Right ventricle myocardium superior (tissue), 1 donor: ENCODE measurements at regions not wholly inside any gene's neighbourhood (a gene's known extent, or its start where the extent isn't known, plus 50 kb on each side); places are given as distances from the start of the nearest gene placed in this dataset.
"Not testable (repeated sequence)": the region's sequence is repeated elsewhere in the genome, so short reads cannot be mapped to it uniquely, and the experiment has no call there.

Source experiments
- ATAC-seq: fragments of 200-7000 bp; cut with Tn5 transposase; one replicate; pipeline ENCODE4 v1.9.1; 2020; ENCODE audit warnings: mild to moderate bottlenecking; ENCODE audit not compliant: poor library complexity
- DNase-seq: peaks from one replicate; pipeline ENCODE4 v3.0.0-alpha.2; 2020
- intact Hi-C: fragments of 100-400 bp; cut with DNase I; formaldehyde crosslinking; loops from one replicate; pipeline ENCODE4 v1.11.2; 2022
- donor health status: DM: no; HTN: yes; CAD: no; lungs with severe emphysema.

DNA sequence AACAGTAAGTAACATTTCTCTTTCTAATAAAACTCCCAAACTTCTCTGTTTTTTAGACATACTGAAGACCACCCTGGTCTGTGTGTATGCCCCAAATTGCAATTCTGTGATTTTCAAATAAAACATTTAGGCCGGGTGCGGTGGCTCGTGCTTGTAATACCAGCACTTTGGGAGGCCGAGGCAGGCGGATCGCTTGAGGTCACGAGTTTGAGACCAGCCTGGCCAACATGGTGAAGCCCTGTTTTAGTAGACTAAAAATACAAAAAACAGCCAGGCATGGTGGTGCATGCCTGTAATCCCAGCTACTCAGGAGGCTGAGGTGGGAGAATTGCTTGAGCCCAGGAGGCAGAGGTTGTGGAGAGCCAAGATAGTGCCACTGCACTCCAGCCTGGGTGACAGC is 368.5 kb downstream of the PTPRU start:
- ATAC-seq, DNase-seq, intact Hi-C loops: not testable (repeated sequence)

DNA sequence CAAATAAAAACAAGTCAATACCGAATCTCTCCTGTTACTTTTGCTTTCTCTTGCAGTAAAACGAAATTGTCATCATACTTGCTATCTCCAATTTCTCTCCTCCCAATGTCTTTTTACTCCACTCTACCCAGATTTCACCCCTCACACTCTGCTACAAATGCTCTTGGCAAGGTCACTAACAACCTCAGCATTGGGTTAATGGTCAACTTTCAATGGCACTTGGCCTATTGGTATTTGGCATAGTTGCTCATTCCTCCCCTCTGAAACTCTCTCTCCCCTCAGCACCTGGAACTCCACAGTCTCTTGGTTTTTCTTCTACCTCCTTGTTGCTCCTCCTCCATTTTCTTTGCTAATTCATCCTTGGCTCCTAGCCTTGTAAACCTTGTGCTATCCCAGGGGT is 367.3 kb downstream of the PTPRU start:
- ATAC-seq, result no peak
- intact Hi-C loops, result no loop called here
- no peak for DNase-seq

DNA sequence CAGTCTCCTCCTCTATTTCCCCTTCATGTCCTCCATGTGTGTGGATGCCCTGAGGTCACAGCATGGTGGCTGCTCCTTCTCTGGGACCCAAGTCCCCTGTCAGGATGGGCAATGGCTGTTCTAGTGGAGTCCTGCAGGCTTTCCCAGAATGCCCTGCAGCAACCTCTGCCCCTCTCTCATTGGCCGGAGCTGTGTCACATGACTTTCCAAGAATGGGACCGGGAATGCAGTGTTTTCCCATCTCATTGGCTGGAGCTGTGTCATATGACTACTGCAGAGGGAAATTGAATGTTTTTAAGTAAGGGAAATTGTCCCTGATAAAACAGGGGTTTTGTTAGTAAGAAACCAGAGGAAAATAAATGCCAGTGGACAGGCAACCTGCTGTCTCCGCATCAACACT is 365.9 kb downstream of the PTPRU start:
- intact Hi-C loops, result no loop called here
- ATAC-seq (no peak), DNase-seq (no peak)

DNA sequence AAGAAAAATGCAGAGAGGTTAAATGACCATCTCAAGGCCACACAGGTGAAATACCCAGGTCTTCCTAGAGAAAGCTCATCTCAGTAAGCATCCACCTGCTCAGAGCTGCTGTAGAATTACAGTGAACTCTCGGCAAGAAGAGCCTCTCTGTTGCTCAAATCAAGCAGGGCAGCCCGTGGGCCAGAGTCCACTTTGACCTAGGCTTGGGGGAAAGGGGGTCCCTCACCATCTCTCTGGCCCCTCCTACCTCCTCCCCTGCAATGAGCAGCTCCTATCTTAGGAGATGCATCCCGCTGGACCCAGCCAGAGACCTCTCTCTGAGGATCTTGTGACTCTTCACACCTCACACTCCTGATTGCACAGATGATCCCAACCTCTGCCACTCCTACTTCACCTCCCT is 364.7 kb downstream of the PTPRU start:
- no peak for ATAC-seq
- intact Hi-C loops, result no loop called here
- no peak for DNase-seq

DNA sequence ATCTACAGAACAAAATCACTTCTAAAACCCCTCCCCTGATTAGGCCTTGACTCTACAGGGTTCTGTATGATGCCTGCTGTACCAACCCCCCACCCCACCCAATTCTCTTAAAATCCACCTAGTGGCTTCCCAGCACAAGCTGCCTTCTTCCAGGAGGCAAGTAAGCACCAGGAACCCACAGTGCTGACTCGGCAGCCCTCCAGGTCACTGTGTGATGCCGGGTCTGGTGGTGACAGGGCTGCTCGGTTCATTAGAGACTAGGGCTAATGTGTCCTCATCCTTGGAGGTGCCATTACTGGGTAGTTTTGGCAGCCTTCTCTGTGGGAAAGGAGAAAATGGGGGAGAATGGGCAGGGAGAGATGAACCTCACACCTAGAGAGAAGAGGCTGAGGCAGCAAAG is 363.5 kb downstream of the PTPRU start:
- DNase-seq, result no peak
- intact Hi-C loops, result no loop called here
- no peak for ATAC-seq

DNA sequence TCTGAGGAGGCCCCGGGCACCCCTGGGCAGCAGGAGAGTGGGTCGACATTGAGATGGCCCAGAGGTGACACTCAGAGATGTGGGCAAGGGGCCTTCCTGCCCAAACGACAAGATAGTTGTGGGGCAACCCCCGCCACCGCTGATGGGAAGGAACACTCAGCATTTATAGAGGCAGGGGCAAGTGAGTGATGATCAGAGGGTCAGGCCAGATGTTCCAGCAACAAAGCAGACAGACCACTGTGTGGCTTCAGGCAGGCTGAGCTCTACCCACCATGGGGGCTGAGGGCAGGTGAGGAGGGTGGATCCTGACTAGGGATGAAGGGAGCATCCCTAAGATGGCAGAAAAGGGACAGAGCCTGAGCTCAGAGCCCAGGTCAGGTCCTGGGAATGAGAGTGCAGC is 362.7 kb downstream of the PTPRU start:
- no peak for ATAC-seq
- intact Hi-C loops, result no loop called here

DNA sequence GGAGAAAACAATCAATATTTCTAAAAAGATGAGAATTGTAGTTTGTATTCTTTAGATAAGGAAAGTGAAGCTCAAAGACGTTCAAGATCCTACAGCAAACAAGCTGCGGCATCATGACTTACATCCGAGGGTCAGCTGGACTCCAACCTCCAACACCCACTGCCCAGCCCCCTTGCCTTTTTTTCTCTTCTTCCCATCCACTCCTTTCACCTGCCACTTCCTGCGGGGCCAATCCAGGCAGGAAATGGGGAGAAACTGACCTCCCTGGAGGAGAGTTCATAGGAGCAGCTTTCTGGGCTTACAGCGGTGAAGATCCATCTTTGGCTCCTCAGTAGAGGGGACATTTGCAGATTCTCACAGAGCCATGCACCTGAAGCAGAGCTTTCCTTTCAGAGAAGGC is 361.5 kb downstream of the PTPRU start:
- intact Hi-C loops, result no loop called here
- DNase-seq (no peak), ATAC-seq (no peak)

More for the DNA sequence above, 362.7 kb downstream of the PTPRU start:
- DNase-seq, result no peak

DNA sequence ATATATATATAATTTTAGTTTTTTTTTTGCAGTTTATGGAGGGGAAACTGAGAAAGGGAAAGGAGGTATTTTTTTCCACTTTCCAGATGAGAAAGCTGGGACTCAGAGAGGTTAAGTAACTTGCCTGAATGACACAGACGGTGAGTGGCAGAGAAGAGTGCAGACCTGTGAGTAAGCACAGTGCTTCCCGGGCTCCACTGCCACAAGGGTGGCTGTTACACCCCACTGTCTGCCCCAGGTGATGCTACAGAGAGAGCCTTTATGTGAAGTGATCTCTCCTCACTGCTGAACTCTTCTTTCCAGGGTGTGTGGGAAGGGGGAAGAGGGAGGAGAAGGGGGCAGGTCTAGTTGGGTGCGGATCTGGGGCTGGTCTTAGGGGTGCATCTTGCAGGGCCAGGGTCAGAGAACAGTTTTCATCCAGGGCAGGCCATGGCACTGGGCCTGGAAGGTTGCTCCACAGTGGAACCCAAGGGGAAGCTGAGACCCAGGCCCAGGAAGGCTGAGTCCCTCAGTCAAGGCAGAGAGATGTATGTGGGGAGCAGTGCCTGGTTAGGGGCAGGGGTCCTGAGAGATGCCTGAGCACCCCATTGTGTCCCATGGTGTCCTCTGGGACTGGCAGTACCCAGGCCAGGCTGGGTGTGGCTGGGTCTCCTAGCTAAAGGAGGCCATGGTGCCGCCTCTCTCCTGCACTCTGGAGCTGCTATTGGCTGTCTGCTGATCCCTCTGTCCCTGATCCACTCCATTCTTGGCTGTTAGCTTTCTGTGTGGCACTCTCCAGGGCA is 357.5 kb downstream of the PTPRU start:
- no peak for DNase-seq
- intact Hi-C loops, result no loop called here
- no peak for ATAC-seq

DNA sequence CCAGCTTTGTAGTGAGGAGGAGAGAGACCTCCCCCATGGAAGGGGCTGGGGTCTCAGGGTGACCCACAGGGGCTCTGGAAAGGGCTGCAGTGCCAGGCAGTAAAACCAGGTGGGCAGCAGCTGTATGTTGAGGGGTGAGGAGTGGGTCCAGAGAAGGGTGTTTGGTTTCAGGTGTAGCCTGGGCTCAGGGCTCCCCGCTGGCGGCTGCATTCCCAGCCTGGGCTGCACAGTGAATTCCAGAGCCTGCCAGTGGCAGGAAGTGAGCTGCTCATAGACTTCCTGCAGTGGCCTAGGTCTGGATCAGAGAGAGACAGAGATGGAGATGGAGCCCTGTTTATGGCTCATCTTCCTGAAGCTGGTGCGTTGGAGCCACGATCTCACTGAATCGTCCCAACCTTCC is 356.4 kb downstream of the PTPRU start:
- ATAC-seq, result no peak
- intact Hi-C loops, result no loop called here
- DNase-seq, result no peak

DNA sequence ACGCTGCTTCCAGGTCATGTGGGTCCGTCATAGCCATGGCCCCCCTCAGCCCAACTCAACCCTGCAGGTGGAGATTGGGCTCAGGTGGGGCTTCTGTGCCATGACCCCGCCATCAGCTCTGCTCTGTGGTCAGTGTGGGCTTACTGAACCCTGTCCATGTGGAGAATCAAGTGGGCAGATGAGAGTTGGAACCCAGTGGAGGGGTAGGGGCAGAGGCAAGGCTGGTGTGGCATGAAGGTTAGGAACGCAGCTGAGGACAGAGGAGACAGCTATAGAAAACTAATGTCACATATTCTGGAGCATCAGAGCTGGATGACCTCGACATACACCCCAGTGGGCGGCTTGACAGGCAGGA is 355.9 kb downstream of the PTPRU start:
- no peak for DNase-seq
- no peak for ATAC-seq
- intact Hi-C loops, result no loop called here

DNA sequence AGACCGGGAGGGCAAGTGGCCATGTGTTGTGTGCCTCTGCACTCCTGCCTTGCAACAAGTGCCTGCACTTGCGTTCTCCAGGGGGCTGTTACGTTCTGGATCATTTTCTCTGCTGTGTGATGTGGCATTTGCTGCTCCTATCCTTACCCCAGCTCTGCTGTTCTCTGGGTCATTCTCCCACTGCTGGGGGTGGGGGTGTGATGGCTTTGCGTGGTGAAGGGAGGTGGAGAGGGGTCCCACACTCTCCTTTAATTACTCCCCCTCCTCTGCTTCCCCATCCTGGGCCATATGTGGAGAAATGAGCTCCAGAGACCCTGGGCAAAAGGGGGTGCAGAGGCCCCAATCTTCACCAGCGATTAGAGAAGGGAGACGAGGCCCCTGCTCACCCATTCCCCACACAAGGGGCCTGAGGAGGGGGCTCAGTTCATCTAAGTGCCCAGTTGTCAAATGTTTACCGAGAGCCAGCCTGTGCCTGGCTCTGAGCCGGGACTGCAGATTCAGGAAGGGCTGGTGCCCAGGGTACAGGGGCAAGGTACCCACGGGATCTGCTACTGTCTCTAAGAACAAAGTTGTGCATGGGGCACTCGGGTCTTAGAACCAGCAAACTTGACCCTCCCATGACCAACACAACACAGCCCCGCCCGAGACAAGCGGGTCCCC is 355.4 kb downstream of the PTPRU start:
- intact Hi-C loops, result no loop called here
- ATAC-seq (no peak), DNase-seq (no peak)

DNA sequence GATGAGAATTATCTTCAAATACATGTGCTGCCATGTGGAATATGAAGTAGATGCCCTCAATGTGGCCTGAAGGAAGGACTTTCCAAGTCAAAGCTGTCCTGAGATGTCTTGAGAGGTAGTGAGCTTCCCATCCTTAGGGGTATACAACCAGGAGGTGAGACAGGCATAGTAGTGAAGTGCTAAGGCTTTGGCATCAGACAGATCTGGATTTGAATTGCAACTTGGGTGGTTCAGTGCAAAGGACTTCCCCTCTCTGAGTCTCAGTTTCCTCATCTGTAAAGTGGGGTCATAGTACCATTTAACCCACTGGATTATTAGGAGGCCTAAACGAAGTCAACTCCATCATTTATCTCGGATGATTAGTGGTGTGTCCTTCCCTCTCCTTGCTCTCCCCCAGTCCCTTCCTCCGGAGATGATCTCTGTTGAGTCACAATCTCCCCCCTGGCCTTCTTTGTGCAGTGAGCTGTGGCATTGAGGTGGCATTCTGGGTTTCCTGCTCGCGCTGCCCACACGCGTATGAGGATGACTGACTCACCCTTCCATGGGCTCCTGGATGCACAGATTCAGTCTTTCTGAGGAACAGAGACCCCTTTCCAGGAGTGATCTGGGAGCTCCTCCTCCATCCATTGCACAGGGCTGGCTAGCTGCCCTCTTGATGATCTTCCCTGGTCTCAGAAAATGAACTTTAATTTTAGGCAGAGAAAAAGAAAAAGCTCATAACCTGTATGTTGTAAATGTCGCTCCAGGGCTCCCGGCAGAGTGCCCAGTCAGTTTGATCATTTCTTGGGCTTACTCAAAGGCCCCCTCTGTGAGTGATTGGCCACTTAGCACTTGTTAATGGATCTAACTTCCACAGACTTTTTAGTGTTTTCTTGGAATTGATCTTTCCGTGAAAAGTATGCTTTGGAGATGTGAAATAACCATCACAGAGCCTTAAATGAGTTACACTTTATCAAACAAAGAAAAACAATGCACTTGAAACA is 354.6 kb downstream of the PTPRU start:
- intact Hi-C loops, result no loop called here
- DNase-seq, result no peak
- no peak for ATAC-seq

DNA sequence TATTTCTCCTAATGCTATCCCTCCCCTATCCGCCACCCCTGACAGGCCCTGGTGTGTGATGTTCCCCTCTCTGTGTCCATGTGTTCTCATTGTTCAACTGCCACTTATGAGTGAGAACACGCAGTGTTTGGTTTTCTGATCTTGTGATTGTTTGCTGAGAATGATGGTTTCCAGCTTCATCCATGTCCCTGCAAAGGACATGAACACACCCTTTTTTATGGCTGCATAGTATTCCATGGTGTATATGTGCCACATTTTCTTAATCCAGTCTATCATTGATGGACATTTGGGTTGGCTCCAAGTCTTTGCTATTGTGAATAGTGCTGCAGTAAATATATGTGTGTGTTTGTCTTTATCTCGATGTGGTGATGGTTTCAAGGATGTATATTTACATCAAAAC is 353.4 kb downstream of the PTPRU start:
- intact Hi-C loops, DNase-seq, ATAC-seq: not testable (repeated sequence)

DNA sequence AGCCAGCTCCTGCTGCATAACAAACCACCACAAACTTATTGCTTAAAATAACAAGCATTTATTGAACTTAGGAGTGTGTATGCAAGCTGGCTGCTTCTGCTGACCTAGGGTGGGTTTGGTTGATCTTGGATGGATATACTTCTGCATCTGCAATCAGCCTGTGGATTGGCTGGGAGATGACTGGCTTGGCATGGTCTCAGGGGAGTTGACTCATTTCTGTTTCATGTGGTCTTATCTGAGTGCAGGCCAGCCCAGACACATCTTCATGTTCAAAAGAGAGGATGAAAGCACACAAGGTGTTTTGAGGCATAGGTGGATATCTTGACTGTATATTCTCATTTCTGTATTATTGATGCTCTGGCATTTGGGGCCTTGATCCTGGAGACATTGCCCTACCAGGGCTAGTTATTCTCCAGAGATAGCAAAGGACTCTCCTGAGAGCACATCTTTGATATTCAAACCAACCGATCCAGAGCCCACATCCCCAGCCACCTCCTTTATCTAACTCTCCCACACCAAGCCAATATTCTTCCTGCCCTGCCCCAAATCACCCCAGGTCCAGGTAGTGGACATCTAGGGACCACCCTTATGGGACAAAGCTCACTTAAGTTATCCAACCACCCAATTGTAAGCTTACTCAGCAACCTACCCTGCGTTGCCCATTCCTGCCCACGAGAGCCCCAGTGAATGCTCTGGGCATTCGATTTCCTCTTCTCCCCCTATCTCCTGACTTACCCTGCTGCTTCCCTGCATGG is 350.8 kb downstream of the PTPRU start:
- intact Hi-C loops, result no loop called here
- ATAC-seq (no peak), DNase-seq (no peak)

DNA sequence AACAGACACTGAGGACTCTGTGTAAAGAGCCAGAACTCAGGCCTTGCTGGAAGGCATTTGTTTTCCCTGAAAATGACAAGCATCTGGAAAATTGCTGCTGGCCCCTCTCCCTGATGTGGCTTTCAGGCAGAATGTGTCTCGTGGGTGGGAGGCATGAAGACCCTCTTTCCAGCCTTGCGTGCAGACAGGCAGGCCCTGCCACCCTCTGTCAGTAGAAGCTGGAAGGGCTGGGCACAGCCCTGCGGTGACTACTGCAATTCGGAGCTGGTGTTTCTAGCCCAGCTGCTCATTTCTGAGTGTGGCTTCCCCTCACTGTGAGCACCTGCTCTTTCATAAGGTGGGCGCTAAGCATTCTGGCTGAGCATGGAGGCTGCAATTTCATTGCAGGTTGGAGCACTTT is 349.9 kb downstream of the PTPRU start:
- ATAC-seq (no peak), DNase-seq (no peak)
- intact Hi-C loops, result no loop called here

DNA sequence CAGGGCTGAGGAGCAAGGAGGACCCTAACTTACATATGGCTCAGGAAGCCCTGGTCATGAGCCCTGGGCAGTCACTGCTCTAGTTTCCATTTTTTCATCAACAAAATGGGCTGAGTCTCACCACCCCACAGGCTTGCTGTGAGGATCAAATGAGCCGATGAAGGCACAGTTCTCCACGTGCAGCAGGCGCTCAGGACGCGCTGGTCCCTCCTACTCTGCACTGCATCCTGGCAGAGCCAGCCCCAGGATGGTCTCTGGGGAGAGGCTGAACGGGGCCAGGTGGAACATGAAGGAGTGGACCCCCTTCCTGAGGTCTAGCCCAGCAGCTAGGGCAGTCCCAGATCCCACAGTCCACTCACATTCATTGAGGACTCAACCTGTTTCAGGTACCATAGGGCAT is 349.3 kb downstream of the PTPRU start:
- ATAC-seq, result no peak
- no peak for DNase-seq
- intact Hi-C loops, result no loop called here

DNA sequence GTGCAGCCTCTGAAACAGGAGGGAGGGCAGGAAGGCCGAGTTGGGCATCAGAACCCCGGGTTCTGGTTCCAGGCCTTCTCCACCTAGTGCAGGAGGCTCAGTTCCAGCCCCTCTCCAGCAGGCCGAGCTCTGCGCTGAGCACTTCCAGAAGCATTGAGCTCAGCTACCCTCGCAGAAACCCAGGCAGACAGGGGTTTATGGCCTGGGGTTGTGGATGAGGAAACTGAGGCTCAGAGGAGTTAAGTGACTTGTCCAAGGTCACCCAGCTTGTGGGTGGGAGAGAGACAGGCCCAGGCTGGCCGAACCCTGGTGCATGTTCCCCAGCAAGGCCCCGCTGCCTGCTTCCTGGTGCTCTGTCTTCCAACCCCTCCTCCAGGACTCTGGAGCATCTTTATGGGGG is 348.9 kb downstream of the PTPRU start:
- ATAC-seq (no peak), DNase-seq (no peak)
- intact Hi-C loops, result no loop called here

DNA sequence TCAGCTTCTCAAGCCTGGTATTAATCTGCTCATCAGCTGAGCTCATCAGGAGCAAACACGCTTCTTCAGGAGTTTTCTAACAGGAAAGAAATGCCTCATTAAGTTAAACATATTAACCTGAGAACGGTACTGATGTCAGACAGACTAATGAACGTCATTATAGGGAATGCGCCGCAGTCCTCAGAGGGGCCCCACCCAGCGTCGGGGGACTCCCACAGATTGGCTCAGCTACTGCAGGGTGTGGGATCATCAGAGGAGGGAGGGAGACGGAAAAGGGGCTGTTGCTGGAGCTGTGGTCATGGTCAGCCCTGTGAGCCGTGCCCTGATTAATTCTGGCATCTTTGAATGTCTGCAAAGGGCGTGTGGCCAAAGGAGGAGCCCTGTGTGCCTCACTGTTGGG is 348.5 kb downstream of the PTPRU start:
- no peak for ATAC-seq
- intact Hi-C loops, result no loop called here
- no peak for DNase-seq

DNA sequence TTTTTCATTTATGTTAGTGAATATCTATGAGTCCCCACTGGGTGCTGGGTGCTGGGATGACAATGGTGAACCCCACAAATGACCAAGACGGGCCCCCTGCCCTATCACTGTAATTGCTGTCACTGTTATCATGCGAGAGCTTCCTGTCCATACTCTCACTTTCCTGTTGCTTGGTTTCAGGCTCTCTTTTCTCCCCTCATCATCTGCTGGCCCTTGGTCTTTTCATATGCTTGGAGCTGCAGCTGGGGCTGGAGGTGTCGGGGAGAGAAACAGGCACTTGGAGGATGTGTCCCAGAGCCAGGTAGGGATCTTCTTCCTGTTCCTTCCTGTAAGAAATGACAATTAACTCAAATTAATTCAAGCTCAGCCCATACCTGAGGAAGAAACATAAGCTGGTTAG is 348.0 kb downstream of the PTPRU start:
- intact Hi-C loops, result no loop called here
- no peak for DNase-seq

More for the DNA sequence above, 348.0 kb downstream of the PTPRU start:
- ATAC-seq, result no peak
